NCI-H69 (cell line): ENCODE measurements at regions not wholly inside any gene's neighbourhood (a gene's known extent, or its start where the extent isn't known, plus 50 kb on each side); places are given as distances from the start of the nearest gene placed in this dataset.
"Not testable (repeated sequence)": the region's sequence is repeated elsewhere in the genome, so short reads cannot be mapped to it uniquely, and the experiment has no call there.

ENCODE experiments used
- DNase-seq: peaks from one replicate; lab custom pipeline; 2025; lab: John Stamatoyannopoulos, UW

DNA sequence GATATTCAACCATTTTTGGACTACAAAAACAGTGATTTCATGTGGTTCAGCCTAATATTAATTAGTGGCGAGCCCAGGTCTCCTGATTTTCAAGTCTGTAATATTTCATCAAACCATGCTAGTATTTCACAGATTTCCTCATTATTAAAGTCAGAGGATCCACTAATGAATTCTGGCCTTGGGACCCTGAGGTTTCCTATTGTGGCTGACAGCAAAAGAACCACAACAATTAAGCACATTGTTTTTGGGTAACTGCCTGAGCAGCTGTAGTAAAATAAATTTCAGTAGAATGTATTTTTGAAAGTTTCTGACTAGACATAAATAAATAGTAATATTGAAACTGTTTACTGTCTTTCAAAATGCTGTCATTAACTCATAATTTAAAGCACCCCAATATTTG, 630.7 kb upstream of the MMS22L start:
- no peak for DNase-seq

DNA sequence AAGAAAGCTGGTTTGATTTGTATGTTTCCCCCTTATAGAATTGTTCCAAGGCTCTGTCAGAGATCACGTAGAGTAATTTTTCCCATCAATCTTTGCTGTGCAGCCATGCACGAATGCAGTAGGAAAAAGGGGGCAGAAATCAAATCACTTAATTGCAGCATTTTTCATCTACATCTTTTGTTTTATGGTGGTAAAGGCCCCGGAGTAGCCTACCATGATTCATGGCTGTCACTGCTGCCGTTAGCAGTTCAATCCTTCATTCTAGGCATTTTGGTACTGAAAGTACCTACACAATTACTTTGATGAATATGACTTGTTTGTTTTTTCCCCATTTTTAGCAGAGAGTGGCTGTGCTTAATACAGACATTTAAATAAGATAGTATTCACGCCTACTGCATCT, 631.9 kb upstream of the MMS22L start:
- DNase-seq, result peak; percentile 14

DNA sequence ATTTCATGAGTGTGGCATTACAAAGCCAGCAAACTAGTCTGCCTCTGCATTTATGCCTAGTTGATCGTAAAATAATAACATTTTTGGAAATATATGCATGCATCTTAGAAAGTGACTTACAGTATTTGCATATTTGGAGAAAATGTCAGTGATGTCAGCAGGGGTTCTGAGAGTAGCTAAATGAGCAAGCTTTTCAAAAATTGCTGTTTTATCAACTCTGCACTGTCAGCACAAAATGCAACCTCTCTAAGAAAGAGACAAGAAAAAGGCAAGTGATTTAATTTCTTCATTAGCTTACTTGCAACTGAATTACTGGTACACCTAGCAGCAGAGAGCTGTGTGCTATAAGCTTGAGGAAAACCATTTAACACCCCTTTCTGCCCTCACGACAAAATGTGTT, 632.5 kb upstream of the MMS22L start:
- no peak for DNase-seq

DNA sequence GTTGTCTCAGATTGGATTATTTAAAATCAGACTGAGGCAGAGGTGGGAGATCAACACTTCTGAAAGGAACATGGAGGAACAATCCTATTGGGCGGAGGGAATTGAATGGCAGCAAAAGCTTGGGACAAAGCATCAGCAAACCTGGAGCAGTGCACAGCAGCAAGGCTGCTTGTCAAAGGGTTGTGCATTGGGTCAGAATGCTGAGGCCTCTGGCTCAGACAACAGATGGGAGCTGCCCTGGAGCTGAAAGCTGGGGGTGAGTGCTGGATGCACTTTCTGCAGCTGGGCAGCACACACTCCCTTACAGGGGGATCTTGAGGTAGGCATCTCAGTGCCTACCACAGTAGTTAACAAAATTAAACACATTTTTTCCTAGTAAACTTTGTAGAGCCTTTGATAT, 634.4 kb upstream of the MMS22L start:
- DNase-seq, result peak; percentile 61

DNA sequence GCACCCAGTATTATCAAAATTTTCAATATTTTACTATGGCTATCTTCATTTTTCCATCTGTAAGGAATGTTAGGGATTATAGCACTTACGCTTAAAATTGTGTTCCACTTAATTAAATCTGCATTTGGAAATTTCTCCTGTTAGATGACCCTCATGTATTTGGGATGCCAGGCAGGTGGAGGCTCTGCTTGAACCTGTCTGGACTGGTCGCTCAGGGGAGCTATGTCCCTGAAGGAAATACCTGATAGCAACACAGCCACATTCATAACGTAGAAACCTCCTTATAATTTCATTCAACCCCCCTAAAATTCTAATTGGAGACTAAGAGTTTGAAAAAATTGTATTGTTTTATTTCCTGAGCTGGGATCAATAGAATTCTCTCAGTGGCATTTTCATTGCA, 636.0 kb upstream of the MMS22L start:
- no peak for DNase-seq

DNA sequence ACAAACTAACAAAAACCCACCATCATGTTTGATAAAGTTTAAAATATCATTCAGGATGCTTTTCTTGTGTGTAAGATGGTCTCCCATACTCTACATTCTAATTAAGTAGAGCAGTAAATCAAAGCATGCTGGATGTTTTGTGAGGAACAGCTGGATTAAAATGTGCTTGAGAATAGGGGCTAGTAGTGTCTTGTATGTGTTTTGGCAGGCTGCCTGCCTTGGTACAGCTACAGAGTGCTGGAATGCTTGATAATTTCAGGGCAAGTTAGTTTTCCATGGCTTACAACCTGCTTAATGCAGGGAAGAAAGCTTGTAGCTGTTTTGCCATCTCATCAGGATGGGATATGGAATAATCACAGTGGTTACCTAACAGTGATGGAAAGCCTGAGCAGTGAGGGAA, 636.6 kb upstream of the MMS22L start:
- DNase-seq, result peak; percentile 68

DNA sequence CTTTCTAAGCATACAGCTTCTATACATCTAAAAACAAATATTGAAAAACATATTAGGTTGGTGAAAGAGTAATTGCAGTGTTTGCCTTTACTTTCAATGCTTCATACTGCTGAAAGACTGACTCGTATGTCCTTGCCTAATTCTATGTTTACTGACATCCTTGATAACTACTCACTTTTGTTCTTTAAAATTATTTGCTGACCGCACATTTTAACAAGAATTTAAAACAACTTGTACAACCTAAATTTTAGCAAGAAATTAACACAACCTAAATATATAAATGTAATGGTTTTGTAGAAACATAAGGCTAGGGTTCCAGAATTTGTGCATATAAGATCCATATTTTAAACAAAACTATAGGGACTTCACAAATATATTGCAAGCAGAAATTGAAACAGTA, 640.2 kb upstream of the MMS22L start:
- DNase-seq, result peak; percentile 66

DNA sequence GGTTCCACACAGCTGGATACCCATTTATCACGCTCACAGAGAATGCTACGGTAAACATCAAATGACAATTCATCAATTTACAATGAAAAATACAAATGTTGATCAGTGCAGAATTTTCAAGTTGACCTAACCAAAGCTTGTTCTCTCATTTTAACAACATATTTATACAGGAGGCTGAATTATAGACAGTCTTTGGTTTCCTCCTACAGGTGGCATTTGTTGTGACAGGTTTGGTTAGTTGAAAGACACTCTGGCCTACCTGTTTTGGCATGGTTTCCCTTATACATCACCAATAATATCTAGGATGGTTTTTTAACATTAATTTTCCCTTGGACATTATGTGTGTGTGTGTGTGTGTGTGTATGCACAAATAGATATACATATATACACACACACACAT, 642.5 kb upstream of the MMS22L start:
- DNase-seq, result peak; percentile 86

DNA sequence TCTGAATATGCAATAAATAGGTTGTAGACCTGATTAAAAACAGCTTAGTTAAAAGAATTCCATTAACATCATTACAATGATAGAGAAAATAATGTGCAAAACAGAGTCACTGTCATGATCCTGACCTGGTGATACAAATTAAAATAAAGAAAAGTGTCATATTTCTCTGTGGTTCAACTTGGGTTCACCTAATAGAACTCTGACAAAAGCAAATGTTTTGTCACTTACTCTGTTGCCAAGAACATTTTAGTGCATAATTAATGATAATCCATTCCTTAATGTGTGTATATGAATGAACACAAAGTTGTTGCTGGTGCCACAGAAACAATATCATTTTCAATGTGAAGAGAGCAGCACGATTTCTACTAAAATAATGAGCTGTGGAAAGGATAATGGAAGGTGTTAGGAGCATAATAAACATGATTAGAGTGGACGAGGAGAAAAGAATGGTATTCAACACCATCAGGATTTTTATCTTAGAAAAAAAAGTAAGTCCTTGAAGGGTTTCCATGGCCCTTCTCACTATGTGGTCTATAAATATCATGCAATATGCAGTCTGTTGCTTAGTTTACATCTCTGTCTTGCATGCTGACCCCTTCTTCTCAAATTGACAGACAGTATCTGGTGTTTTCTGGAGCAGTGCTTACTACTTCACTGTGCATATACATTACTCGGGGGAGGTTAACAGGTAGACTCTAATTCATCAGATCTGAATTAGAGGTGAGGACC, 656.6 kb upstream of the MMS22L start:
- peak; percentile 57 for DNase-seq

DNA sequence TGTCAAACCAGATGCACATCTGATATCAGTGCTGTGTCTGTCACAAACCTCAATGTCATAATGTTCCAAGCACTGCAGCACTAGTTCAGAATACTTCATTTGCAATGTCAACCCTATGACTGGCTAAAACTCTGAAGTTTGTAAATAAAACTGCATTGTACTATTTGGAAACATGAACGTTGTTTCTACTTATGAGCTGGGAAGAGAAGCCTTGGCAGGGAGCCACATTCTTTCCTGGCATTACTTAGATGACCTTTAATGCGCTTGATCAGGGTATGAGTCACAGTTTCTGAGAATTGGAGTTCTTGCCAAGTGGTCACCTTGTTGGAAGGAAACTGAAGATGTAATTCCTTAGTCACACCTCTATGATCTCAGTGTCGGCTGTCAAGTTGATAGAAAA, 664.8 kb upstream of the MMS22L start:
- peak; percentile 82 for DNase-seq

DNA sequence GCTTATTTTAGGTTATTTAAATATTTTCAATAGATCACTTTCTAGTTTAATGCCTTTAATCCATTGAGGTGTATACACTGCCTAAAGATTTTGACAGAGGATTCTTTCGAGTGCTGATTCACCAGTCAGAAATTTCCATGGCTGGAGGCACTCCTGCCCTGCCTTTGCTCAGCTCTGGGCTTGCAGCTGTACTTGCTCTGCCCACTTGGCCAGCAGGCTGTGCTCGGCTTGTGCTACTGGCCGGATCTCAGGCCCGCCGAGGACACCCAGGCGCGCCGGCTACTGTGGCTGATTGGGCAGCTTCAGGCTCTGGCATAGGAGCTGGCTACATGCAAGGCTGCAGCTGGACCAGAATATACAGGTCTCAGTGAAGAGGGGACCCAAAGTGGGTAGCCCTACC, 675.1 kb upstream of the MMS22L start:
- no peak for DNase-seq

DNA sequence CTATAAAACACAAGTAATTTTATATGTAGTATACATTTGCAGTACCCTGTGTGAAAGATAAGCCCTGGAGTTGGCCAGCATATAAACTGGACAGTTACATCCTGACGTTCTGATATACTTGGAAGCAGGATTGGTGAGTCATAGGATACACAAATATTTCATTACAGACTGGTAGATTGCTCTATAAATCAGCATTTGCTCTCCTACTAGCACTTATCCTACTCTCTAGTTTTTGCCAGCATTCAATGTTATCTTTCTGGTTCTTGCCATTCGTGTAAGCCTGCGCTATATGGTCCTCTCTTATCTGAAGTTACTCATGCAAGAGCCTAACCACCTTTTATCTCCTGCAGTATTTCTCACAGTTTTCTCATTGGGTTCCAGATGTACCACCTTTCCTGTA, 680.2 kb upstream of the MMS22L start:
- DNase-seq, result no peak

DNA sequence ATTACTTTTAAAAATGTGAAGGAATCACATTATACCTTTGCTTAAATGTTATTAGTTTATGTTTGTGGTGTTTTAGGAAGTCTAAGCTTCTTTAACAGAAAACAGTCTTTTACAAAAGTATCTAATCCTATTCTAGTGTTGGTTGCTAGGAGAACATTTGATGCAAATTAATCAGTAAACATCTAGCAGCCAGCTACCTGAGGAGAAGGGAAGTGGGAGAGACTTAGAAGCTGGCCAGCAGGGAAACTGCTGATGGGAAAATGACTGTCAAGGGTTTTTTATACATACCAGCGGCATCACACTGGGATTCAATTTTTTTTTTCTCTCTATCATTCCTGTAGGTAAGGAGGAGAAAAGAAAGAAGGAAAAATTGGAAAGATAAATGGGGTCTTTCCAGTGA, 686.0 kb upstream of the MMS22L start:
- peak; percentile 30 for DNase-seq

DNA sequence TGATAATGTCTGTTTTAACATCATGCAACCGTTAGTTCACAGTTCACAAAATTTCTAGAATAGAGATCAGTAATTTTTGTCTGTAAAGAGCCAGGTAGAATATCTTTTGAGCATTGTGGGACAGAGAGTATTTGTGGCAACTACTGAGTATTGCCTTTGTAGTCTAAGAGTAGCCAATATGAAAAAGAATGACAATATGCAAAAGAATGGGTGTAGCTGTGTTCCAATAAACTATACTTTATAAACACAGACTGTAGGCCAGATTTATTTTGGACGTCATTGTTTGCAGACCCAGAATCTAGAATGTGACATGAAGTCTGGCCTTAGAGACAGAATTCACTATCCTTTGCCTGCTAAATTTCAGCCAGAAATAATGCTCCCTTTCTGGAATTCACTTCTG, 694.1 kb upstream of the MMS22L start:
- no peak for DNase-seq

DNA sequence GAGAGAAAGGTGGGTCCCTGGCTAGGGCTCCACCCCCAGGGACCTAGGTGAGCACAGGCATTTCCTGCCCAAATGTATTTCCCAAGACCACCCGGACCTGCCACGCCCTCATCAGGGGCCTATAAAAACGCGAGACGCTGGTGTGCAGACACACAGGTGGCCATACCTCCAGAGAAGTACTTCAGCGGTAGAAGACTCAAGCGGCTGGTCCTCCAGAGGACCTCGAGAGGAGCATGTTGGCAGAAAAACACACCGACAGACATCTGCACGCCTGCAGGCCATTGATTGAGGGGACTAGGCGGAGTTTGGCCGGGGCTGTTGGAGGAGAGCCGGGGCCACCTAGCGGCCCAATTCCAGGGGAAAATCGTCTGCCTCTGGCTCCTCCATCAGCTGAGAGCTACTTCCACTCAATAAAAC, 695.8 kb upstream of the MMS22L start:
- peak; percentile 10 for DNase-seq

DNA sequence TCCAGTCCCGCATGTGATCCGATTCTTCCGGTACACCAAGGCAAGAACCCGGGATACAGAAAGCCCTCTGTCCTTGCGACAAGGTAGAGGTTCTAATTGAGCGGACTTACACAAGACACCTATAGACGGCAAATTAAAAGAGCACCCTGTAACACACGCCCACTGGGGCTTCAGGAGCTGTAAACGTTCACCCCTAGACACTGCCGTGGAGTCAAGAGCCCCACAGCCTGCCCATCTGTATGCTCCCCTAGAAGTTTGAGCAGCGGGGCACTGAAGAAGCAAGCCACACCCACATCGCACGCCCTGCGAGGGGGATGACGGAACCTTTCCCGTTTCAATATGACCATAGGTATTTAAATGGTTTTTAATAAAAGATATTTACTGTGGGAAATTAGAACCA, 696.3 kb upstream of the MMS22L start:
- not testable (repeated sequence) for DNase-seq

DNA sequence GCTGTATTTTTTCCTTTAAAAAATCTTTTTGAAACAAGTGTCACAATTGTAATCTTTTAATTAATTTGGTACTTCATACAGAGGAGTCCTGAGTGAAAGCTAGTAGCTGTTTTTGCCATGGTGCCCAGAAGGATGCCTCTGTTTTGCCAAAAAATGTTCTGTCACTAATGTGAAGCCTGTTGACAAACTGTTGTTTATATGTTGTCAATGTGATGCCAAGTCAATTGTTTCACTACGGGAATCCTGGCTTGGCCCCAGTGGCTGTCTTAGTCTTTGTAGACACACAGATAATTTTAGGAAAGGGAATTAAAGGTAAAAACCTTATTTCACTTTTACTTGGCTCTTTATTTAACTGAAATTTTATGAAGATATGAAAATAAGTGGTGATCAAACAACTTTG, 706.4 kb upstream of the MMS22L start:
- no peak for DNase-seq

DNA sequence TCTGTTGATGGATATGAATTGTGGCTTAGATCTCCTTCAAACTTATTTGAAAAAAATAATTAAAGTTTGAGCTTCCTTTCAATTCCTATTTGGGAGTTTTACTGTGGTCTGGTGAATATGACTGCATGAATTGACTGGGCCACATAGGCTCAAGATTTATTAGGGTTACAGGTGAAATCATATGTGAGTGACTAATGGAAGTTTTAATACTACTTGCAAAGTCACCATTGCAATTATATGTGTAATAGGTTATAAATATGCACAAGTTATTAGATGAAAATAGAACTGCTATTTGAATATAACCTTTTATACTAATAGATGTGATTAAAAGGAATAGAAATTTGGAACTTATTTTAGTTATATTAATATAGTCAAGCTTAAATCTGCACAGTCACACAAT, 712.1 kb upstream of the MMS22L start:
- no peak for DNase-seq

DNA sequence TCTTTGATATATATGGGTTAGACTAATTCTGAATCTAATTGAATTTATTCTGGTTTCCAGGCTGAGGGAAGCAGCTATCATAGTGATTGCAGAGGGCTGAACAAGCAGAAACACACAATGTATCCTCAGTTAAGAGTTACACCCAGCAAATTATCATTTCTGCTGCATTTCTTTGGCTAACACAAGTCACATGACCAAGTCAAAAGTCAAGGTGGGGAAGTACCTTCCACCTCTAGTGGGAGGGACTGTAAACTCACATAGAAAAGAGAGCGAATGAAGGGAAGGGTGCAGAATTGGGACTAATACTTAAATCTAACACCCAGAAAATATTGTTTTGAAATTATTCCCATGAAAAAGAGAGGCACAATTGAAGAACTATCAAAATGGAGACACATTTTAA, 719.7 kb upstream of the MMS22L start:
- no peak for DNase-seq

DNA sequence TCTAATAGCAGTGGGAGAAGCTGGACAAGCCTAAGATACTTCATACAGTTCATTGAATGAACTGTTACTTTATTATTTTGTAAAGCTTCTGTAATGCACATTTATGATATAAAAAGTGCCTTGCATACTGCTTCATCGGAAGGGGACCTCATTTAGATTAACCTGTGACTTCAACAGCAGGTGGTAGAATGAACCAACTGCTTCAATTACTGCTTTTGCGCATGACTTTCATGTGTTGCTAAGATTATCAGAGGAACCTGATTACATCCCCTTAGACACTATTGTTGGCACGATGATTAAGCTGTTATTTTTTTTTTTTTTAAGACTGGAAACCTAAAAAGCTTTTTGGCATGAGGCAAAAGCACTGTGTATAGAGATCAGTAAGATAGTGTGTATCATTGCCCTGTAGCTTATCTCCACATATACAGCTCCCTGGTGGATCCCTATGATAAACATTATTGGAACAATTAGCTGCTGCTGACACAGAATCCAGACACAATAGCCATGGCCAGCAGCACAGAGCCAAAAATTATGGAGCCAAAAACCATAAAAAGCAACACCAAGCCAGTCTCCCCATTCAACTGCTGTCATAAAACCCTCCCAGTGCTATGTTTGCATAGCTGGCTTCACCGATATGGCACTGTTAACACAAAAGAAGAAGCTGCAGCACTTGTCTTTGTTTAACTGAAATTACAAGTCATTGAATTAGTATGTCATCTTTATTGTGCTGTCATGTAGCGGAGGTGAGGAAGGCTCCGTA, 731.6 kb upstream of the MMS22L start:
- peak; percentile 99 for DNase-seq

DNA sequence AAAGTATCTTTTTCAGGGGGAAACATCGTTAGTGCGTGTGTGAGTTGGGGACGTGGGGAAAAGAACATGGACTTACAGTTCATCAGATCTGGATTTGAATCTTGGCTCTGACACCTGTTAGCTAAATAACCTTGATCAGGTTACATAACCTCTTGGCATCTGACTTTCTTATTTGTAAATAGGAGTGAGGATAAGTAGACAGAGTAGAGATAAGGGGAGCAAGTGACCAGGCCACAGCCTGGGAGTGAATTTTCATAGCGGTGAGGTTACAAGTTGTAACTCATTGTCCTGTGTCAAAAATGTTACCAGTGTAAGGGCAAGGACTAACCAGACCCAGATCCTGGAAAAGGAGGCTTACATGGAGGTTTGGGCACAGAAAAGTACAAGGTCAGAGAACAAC, 733.5 kb upstream of the MMS22L start:
- no peak for DNase-seq

DNA sequence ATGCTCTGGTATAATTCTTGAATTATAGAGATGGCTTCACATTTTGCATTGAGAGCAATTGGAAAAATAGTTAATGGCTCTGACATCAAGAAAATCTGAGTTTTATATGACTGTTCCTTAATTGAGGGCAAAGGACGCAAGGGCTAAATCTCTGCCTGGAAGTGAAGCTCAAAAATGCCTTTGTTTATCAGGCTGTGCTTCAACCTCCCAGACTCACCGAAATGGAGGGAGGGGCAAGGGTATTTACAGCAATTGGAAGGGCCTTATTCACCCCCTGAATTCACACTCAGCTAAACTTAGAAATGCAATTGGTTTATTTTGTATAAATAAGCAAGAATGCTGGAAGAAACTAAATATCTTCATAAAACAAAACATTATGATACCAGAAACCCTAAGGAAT, 737.2 kb upstream of the MMS22L start:
- no peak for DNase-seq

DNA sequence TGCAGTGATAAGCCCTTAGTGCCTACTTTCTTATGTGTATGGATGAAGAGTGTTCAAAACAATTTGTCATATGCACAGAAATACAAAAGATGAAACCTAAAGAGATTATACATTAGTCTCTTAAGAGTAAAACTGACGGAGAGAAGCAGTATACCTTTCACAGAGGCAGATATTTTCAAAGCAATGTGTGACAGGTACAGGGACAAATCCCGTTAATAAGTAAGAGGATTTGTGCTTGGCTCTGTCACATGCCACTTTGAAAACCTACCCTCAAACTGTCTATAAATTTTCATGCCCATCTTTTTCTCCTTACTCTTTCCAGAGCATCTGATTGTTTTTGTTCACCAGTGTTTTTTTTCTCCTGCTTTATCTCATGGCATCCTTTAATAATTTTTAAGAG, 741.3 kb upstream of the MMS22L start:
- DNase-seq, result no peak

DNA sequence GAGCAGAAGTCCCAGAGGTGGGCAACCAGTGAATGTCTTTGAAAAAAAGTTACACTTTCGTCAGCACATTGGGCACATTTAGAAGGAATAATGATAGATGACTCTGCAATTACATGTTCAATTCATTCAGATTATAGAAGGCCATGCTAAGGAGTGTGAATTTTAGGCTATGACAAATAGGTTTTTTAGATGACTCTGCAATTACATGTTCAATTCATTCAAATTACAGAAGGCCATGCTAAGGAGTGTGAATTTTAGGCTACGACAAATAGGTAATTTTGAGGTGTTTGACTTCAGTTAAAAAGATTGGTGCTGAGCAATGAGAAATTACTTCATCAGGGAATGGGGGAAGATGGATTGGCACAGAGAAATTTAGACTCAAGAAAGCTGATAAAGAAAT, 744.9 kb upstream of the MMS22L start:
- DNase-seq, result no peak
